ENCODE measurements at regions not wholly inside any gene's neighbourhood (a gene's known extent, or its start where the extent isn't known, plus 50 kb on each side); places are given as distances from the start of the nearest gene placed in this dataset.

- TF ChIP-seq CTCF (IDR thresholded peaks at IDR 0.05), result no peak
- TF ChIP-seq POLR2A (IDR thresholded peaks at IDR 0.05), result no peak
These were observed 192.7 kb upstream of the NFE2L3 start for GRCh38 chr7:25959168-25959734.

Measured in testis (tissue), 2 donors.